ENCODE measurements at regions not wholly inside any gene's neighbourhood (a gene's known extent, or its start where the extent isn't known, plus 50 kb on each side); places are given as distances from the start of the nearest gene placed in this dataset.
"Not testable (repeated sequence)": the region's sequence is repeated elsewhere in the genome, so short reads cannot be mapped to it uniquely, and the experiment has no call there.

DNA sequence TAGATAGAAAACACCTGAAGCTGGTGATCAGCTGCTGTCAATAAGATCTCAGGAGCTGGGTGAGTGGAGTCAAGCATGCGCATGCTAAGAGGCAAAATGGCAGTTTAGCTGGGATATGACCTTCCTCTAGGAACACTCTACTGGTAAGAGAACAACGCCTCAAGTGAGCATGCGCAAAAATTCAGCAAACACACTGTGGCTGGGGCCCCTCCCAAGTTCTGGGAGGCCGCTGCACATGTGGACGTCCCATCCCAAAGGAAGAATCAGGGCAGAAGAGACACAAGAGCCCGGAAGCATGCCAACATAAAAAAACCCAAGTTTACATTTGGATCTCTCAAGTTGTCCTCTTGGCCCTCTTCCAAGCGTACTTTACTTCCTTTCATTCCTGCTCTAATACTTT, 126.3 kb upstream of the F3 start:
- Histone ChIP-seq H3K9me3 (no peaks in the 10 kb centered on the region), H3K27me3 (ENCODE audit: insufficient read depth in 3 of 3, low read length in 2 of 3) (no peaks in the 10 kb centered on the region), H3K4me1 (no peaks in the 10 kb centered on the region), H3K4me3 (no peak overlapping the region), H3K36me3 (ENCODE audit: insufficient read depth in 1 of 2, low read depth in 1 of 2) (no peaks in the 10 kb centered on the region), H3K27ac (no peak overlapping the region)
- no peak for ATAC-seq
- intact Hi-C loops (cut with DNase I): no loop called here
- no peak for DNase-seq
- 81% methylated on average over 7 of the region's 7 CpGs for WGBS, 3 donors
- TF ChIP-seq, protein P1, sequence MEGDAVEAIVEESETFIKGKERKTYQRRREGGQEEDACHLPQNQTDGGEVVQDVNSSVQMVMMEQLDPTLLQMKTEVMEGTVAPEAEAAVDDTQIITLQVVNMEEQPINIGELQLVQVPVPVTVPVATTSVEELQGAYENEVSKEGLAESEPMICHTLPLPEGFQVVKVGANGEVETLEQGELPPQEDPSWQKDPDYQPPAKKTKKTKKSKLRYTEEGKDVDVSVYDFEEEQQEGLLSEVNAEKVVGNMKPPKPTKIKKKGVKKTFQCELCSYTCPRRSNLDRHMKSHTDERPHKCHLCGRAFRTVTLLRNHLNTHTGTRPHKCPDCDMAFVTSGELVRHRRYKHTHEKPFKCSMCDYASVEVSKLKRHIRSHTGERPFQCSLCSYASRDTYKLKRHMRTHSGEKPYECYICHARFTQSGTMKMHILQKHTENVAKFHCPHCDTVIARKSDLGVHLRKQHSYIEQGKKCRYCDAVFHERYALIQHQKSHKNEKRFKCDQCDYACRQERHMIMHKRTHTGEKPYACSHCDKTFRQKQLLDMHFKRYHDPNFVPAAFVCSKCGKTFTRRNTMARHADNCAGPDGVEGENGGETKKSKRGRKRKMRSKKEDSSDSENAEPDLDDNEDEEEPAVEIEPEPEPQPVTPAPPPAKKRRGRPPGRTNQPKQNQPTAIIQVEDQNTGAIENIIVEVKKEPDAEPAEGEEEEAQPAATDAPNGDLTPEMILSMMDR (IDR thresholded peaks at IDR 0.05): no peak

DNA sequence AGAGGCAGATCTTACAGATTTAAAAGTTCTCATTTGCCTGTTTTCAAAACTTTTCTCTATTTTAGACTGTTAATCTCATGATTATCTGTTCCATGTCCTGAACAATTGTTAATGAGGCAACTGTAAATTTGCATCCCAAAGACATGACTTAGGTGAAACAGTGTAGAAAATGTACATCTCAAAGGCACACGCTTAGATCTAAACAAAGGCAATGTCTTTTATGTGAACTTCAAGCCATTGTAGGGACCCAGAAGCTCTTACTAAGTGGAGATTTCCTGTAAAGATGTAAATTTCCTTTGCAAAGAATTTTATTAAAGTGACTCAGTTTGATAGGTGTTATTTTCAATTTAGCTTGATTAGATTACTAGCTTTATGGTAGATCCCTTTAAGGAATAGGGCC, 125.2 kb upstream of the F3 start:
- Histone ChIP-seq H3K27ac (no peak overlapping the region), H3K27me3 (ENCODE audit: insufficient read depth in 3 of 3, low read length in 2 of 3) (no peaks in the 10 kb centered on the region), H3K9me3 (no peaks in the 10 kb centered on the region), H3K36me3 (ENCODE audit: insufficient read depth in 1 of 2, low read depth in 1 of 2) (no peaks in the 10 kb centered on the region), H3K4me3 (no peak overlapping the region), H3K4me1 (no peaks in the 10 kb centered on the region)
- intact Hi-C loops (cut with DNase I): no loop called here
- no peak for ATAC-seq
- WGBS, 3 donors: 93 to 97% (median 95%) methylated on average over 1 of the region's 1 CpG
- DNase-seq: no peak
- TF ChIP-seq, protein P1 (IDR thresholded peaks at IDR 0.05): no peak

DNA sequence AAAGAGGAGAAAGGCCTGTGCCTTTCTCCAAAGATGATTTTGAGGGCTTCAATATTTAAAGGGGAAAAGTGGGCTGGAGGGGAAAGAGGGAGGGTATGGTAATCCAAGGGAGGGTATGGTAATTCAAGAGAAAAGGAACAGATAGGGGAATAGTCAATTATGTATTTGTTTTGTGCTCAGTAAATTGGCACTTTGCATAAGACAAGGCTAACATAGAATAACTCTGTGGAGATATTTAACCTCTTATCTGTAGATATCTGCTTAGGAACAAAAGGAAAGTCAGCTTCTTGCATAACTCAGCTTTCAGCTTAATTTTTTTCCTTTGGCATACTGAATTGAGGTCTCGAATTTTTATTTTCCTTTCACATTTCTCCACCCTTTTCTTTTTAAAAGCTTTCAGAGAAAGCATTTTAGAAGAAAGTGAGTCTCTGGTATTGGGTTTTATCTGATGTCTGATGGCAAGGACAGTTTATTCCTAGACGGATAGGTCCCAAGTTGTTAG, 119.9 kb upstream of the F3 start:
- WGBS, 3 donors: 72 to 74% (median 72%) methylated on average over 2 of the region's 2 CpGs
- Histone ChIP-seq H3K4me1 (no peaks in the 10 kb centered on the region), H3K9me3 (no peaks in the 10 kb centered on the region), H3K27me3 (ENCODE audit: insufficient read depth in 3 of 3, low read length in 2 of 3) (no peaks in the 10 kb centered on the region), H3K4me3 (no peak overlapping the region), H3K27ac (no peak overlapping the region), H3K36me3 (ENCODE audit: insufficient read depth in 1 of 2, low read depth in 1 of 2) (no peaks in the 10 kb centered on the region)
- TF ChIP-seq, protein P1 (IDR thresholded peaks at IDR 0.05): no peak
- DNase-seq (no peak), ATAC-seq (no peak)
- intact Hi-C loops (cut with DNase I): no loop called here

DNA sequence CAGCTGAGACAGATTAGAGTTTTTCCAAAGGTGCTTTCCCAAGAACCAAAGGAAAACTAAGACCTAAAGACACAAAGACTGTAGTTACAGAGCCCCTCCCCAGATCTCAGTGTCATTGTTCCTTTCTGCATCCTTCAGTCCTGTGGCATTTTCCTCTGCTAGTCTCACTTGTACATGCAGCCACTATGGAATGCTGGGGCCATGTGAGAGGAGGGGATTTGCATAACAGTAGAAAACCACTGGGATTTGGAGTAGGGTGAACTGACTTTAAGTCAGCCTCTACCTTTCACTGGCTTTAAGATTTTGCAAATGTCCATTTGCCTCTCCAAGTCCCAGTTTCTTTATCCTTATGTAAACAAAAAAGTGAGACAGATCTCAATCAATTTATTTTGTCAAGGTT, 119.4 kb upstream of the F3 start:
- Histone ChIP-seq H3K4me1 (no peaks in the 10 kb centered on the region), H3K27me3 (ENCODE audit: insufficient read depth in 3 of 3, low read length in 2 of 3) (no peaks in the 10 kb centered on the region), H3K4me3 (no peak overlapping the region), H3K9me3 (no peaks in the 10 kb centered on the region), H3K27ac (no peak overlapping the region), H3K36me3 (ENCODE audit: insufficient read depth in 1 of 2, low read depth in 1 of 2) (no peaks in the 10 kb centered on the region)
- intact Hi-C loops (cut with DNase I): no loop called here
- ATAC-seq (no peak), DNase-seq (no peak)
- TF ChIP-seq, protein P1 (IDR thresholded peaks at IDR 0.05): no peak

DNA sequence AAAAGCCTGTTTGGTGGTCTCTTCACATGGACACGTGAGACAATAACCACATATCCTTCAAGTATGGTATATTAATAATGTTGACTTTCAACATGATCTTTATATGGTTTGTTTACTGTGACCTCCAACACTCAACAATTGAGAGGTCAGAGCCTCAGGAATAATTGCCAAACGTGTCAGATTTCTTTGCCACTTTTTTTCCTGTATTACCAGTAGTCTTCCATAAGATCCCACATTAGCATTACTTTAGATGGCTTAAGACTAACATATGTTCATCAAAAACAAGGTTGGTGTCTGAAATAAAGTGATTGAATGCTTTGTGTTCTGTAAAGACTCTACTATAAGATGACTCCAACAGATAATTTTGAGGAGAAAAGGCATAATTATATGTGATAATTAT, 118.7 kb upstream of the F3 start:
- intact Hi-C loops (cut with DNase I): no loop called here
- Histone ChIP-seq H3K4me3 (no peak overlapping the region), H3K27ac (no peak overlapping the region), H3K27me3 (ENCODE audit: insufficient read depth in 3 of 3, low read length in 2 of 3) (no peaks in the 10 kb centered on the region), H3K36me3 (ENCODE audit: insufficient read depth in 1 of 2, low read depth in 1 of 2) (no peaks in the 10 kb centered on the region), H3K9me3 (no peaks in the 10 kb centered on the region), H3K4me1 (no peaks in the 10 kb centered on the region)
- TF ChIP-seq, protein P1 (IDR thresholded peaks at IDR 0.05): no peak
- WGBS, 3 donors: 53 to 55% (median 54%) methylated on average over 2 of the region's 2 CpGs
- DNase-seq (no peak), ATAC-seq (no peak)

DNA sequence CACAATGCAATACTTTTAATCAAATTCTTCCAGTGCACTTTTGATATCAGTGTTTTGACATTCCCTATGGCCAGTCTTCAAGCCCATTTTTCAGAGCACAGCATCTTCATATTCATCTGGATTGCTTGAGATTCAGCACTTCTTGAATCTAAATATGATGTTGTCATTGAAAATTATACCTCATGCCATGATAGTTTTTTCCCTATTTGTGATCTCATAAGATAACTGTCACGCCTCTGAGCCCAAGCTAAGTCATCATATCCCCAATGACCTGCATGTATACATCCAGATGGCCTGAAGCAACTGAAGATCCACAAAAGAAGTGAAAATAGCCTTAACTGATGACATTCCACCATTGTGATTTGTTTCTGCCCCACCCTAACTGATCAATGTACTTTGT, 117.6 kb upstream of the F3 start:
- H3K27me3 ChIP-seq (ENCODE audit: insufficient read depth in 3 of 3, low read length in 2 of 3); ATAC-seq; DNase-seq; H3K36me3 ChIP-seq (ENCODE audit: insufficient read depth in 1 of 2, low read depth in 1 of 2); H3K27ac ChIP-seq; H3K4me1 ChIP-seq; H3K4me3 ChIP-seq; intact Hi-C loops (cut with DNase I); H3K9me3 ChIP-seq: not testable (repeated sequence)
- WGBS, 3 donors: 94 to 100% (median 97%) methylated on average over 1 of the region's 1 CpG

Measured in psoas muscle (tissue), 7 donors.